HCT116 (cell line): ENCODE measurements at regions not wholly inside any gene's neighbourhood (a gene's known extent, or its start where the extent isn't known, plus 50 kb on each side); places are given as distances from the start of the nearest gene placed in this dataset.

Experiments used
- ATAC-seq: fragments of 200-7000 bp; cut with Tn5 transposase; 2 replicates; pipeline ENCODE4 v1.9.1; 2020; ENCODE audit warnings: mild to moderate bottlenecking, moderate library complexity
- BruUV-seq: library from RNA; stranded (reverse); fragments of 400-500 nt; replicated peaks from 2 replicates; lab custom pipeline; 2021; lab: Mats Ljungman, UMichigan
- CTCF ChIA-PET: fragments of 300-600 bp; sonication (Branson Sonifier 250); formaldehyde crosslinking; loops from one replicate; lab custom pipeline; 2021; ENCODE audit warnings: antibody characterized with exemption; lab: Charles Lee
- POLR2A ChIA-PET: fragments of 300-600, 350-600 bp; sonication (Branson Sonifier 250); formaldehyde crosslinking; loops from one replicate; lab custom pipeline; 2021; ENCODE audit warnings: antibody characterized with exemption; lab: Charles Lee
- RAD21 ChIA-PET, 2 experiments: fragments of 300-600 bp; sonication (Branson Sonifier 250); formaldehyde crosslinking; loops; one replicate each; lab custom pipeline; 2023; ENCODE audit warnings: low total read pairs in 2 of 2; ENCODE audit not compliant: uncharacterized antibody in 2 of 2, unreplicated experiment in 2 of 2, low non-redundant PET in 1 of 2; lab: Charles Lee
- DNase-seq: peaks from one replicate; pipeline ENCODE4 v3.0.0-alpha.2; 2010; ENCODE audit warnings: low read depth, low spot score
- H2AFZ ChIP-seq: fragments of 200-600 bp; shearing (Covaris generic), sonication (generic); 2 replicates; pipeline ENCODE4 v1.6.1; 2017; ENCODE audit warnings: low read depth, mixed run types, mixed read lengths, antibody characterized with exemption, low read length; ENCODE audit not compliant: poor library complexity, severe bottlenecking
- H3K27ac ChIP-seq: 2 replicates; pipeline ENCODE4 v1.5.1; 2012; ENCODE audit warnings: low read depth, low read length
- H3K27me3 ChIP-seq: fragments of 200-600 bp; sonication (generic); 2 replicates; pipeline ENCODE4 v1.6.1; 2016; ENCODE audit warnings: mixed run types, low read length, mixed read lengths; ENCODE audit not compliant: insufficient read depth
- H3K36me3 ChIP-seq, 2 experiments: fragments of 200-500 bp in 1 of 2; fragments of 200-600 bp in 1 of 2; sonication (Bioruptor generic) in 1 of 2; sonication (generic) in 1 of 2; 2 replicates each; pipeline versions ENCODE4 v1.5.1 to v1.6.1; 2014 to 2016; ENCODE audit warnings: low read length in 2 of 2, inconsistent platforms in 1 of 2, mixed read lengths in 1 of 2, mixed run types in 1 of 2; ENCODE audit not compliant: insufficient read depth in 2 of 2, control insufficient read depth in 1 of 2
- H3K4me1 ChIP-seq, 2 experiments: fragments of 200-600 bp in 1 of 2; sonication (generic) in 1 of 2; 2 replicates each; pipeline versions ENCODE4 v1.5.1 to v1.6.1; 2012 to 2017; ENCODE audit warnings: low read length in 2 of 2, inconsistent platforms in 1 of 2, mild to moderate bottlenecking in 1 of 2, mixed read lengths in 1 of 2, mixed run types in 1 of 2, moderate library complexity in 1 of 2; ENCODE audit not compliant: insufficient read depth in 2 of 2, control insufficient read depth in 1 of 2
- H3K4me2 ChIP-seq: fragments of 200-600 bp; sonication (generic); 2 replicates; pipeline ENCODE4 v1.6.1; 2017; ENCODE audit warnings: mixed run types, low read length, mixed read lengths
- H3K4me3 ChIP-seq, 2 experiments: fragments of 200-600 bp in 1 of 2; sonication (generic) in 1 of 2; replicated peaks in 1 of 2; 2 replicates each; pipeline ENCODE4 v1.5.1; 2011 to 2016; ENCODE audit warnings: low read length in 2 of 2, control low read depth in 1 of 2, low read depth in 1 of 2, mild to moderate bottlenecking in 1 of 2, mixed read lengths in 1 of 2, mixed run types in 1 of 2
- H3K79me2 ChIP-seq: fragments of 200-600 bp; sonication (generic); 2 replicates; pipeline ENCODE4 v1.6.1; 2017; ENCODE audit warnings: mild to moderate bottlenecking, mixed run types, low read length, moderate library complexity, mixed read lengths; ENCODE audit not compliant: insufficient read depth
- H3K9ac ChIP-seq: fragments of 200-600 bp; sonication (generic); 2 replicates; pipeline ENCODE4 v1.6.1; 2016; ENCODE audit warnings: low read length, mixed read lengths
- H3K9me2 ChIP-seq: fragments of 200-600 bp; sonication (generic), shearing (Covaris generic); 2 replicates; pipeline ENCODE4 v1.6.1; 2017; ENCODE audit warnings: mixed run types, mild to moderate bottlenecking, moderate library complexity; ENCODE audit not compliant: insufficient read depth
- H3K9me3 ChIP-seq, 2 experiments: fragments of 200-500 bp in 1 of 2; fragments of 200-600 bp in 1 of 2; sonication (Bioruptor generic) in 1 of 2; sonication (generic) in 1 of 2; 2 replicates each; pipeline ENCODE4 v1.6.1; 2014 to 2017; ENCODE audit warnings: low read length in 2 of 2, mixed read lengths in 2 of 2, inconsistent platforms in 1 of 2, low read depth in 1 of 2, mild to moderate bottlenecking in 1 of 2, mixed run types in 1 of 2, moderate library complexity in 1 of 2; ENCODE audit not compliant: control insufficient read depth in 1 of 2, insufficient read depth in 1 of 2
- H4K20me1 ChIP-seq: fragments of 200-600 bp; sonication (generic), shearing (Covaris generic); 2 replicates; pipeline ENCODE4 v1.6.1; 2017; ENCODE audit warnings: mixed run types, mild to moderate bottlenecking, moderate library complexity; ENCODE audit not compliant: insufficient read depth
- CBX3 ChIP-seq: IDR thresholded peaks from 2 replicates; pipeline ENCODE4 v1.6.1; 2012; ENCODE audit warnings: low read depth
- POLR2A ChIP-seq: IDR thresholded peaks from 2 replicates; pipeline ENCODE4 v1.7.0; 2011; ENCODE audit warnings: borderline replicate concordance; ENCODE audit not compliant: insufficient read depth, insufficient read length; ENCODE audit errors: extremely low read depth
- SIN3A ChIP-seq: IDR thresholded peaks from 2 replicates; pipeline ENCODE4 v1.6.1; 2012; ENCODE audit warnings: low read depth
- SP1 ChIP-seq: IDR thresholded peaks from 2 replicates; pipeline ENCODE4 v1.6.1; 2012; ENCODE audit warnings: low read depth
- ZFX ChIP-seq: fragments of 450-650 bp; IDR thresholded peaks from 2 replicates; pipeline ENCODE4 v1.6.1; 2017
- intact Hi-C: fragments of 100-400 bp; cut with micrococcal nuclease; formaldehyde crosslinking; loops from 2 replicates; pipeline ENCODE4 v1.10.0; 2022
- TF ChIP-seq, protein P1 (sequence below): IDR thresholded peaks from 2 replicates; pipeline ENCODE4 v1.6.1; 2012; ENCODE audit warnings: low read depth
- TF ChIP-seq, protein P2 (sequence below): IDR thresholded peaks from 2 replicates; pipeline ENCODE4 v1.6.1; 2011; ENCODE audit warnings: mild to moderate bottlenecking, low read length, moderate library complexity; ENCODE audit not compliant: insufficient replicate concordance; ENCODE audit errors: extremely low read depth
- TF ChIP-seq, protein P3 (sequence below), 3 experiments: fragments of 200-600 bp in 1 of 3; sonication (generic) in 1 of 3; IDR thresholded peaks in 2 of 3; conservative IDR thresholded peaks in 1 of 3; 2 replicates each; pipeline ENCODE4 v1.5.1; 2012 to 2017; ENCODE audit warnings: low read depth in 2 of 3, low read length in 2 of 3, antibody characterized with exemption in 1 of 3, borderline replicate concordance in 1 of 3, control low read depth in 1 of 3, mild to moderate bottlenecking in 1 of 3, mixed read lengths in 1 of 3, mixed run types in 1 of 3, moderate library complexity in 1 of 3; ENCODE audit not compliant: insufficient read depth in 1 of 3
- TF ChIP-seq, protein P4 (sequence below): IDR thresholded peaks from 2 replicates; pipeline ENCODE4 v1.6.1; 2012

DNA sequence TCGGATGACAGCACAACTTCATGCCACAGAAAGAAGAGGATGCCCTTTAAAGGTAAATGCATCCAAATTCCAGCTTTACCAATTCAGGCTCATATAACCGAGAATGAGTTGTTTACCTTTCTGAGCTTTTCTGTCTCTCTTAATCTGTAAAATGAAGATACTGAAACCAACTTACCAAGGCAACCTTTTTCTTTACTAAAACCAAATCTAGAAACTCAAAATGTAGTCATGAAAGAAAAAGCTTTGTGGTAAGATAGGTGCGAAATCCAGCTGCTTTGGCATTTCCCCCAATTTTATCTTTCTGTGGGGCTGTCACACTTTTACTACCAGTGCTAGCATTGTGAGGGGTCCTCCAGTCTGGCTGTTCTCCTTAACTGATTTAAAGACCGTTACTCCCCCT is 240.4 kb downstream of the IKZF2 start (continued):
- TF ChIP-seq, protein P1, sequence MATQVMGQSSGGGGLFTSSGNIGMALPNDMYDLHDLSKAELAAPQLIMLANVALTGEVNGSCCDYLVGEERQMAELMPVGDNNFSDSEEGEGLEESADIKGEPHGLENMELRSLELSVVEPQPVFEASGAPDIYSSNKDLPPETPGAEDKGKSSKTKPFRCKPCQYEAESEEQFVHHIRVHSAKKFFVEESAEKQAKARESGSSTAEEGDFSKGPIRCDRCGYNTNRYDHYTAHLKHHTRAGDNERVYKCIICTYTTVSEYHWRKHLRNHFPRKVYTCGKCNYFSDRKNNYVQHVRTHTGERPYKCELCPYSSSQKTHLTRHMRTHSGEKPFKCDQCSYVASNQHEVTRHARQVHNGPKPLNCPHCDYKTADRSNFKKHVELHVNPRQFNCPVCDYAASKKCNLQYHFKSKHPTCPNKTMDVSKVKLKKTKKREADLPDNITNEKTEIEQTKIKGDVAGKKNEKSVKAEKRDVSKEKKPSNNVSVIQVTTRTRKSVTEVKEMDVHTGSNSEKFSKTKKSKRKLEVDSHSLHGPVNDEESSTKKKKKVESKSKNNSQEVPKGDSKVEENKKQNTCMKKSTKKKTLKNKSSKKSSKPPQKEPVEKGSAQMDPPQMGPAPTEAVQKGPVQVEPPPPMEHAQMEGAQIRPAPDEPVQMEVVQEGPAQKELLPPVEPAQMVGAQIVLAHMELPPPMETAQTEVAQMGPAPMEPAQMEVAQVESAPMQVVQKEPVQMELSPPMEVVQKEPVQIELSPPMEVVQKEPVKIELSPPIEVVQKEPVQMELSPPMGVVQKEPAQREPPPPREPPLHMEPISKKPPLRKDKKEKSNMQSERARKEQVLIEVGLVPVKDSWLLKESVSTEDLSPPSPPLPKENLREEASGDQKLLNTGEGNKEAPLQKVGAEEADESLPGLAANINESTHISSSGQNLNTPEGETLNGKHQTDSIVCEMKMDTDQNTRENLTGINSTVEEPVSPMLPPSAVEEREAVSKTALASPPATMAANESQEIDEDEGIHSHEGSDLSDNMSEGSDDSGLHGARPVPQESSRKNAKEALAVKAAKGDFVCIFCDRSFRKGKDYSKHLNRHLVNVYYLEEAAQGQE, result no peak
- TF ChIP-seq, protein P2, sequence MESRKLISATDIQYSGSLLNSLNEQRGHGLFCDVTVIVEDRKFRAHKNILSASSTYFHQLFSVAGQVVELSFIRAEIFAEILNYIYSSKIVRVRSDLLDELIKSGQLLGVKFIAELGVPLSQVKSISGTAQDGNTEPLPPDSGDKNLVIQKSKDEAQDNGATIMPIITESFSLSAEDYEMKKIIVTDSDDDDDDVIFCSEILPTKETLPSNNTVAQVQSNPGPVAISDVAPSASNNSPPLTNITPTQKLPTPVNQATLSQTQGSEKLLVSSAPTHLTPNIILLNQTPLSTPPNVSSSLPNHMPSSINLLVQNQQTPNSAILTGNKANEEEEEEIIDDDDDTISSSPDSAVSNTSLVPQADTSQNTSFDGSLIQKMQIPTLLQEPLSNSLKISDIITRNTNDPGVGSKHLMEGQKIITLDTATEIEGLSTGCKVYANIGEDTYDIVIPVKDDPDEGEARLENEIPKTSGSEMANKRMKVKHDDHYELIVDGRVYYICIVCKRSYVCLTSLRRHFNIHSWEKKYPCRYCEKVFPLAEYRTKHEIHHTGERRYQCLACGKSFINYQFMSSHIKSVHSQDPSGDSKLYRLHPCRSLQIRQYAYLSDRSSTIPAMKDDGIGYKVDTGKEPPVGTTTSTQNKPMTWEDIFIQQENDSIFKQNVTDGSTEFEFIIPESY, result no peak
- TF ChIP-seq SP1 (no peak), CBX3 (no peak), ZFX (no peak), SIN3A (no peak)
- TF ChIP-seq, all 23 proteins: peak for 0

DNA sequence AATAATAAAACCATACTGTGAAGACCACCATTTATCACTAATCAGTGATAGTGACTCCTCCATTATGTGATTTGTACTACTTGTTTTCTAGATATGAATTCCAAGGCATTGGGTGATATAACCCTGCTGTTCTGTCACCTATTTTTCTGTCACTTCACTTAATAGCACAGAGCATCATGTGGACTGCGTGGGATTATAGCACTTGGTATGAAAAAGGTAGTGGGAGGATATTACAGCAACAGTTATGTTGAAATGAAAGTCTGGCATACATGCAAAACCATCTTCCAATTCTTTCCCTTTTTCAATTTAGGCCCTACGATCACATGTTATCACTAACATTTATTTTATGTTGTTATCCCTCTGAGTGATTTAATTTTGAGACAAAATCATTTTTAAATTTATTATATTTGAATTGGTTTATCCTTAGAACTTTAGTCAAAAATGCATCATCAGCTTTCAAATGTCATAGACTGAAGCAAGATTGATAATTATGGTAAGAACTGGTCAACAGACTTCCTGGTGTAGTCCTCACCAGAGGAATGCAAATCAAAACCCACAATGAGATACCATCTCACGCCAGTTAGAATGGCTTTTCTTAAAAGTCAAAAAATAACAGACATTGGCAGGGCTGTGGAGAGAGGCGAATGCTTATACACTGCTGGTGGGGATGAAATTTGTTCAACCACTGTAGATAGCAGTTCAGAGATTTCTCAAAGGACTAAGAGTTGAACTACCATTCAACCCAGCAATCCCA is 242.6 kb downstream of the IKZF2 start:
- H4K20me1 ChIP-seq, result no peaks in the 10 kb centered on the region
- no peak overlapping the region for H3K4me3 ChIP-seq
- no peaks in the 10 kb centered on the region for H3K27me3 ChIP-seq
- no peak for ATAC-seq
- DNase-seq, result no peak
- peaks cover 0 to 9% of the 10 kb centered on the region in 2 experiments; a peak in 1 of 4 replicates for H3K4me1 ChIP-seq
- no peaks in the 10 kb centered on the region for H3K9me3 ChIP-seq
- RAD21 ChIA-PET, result no interaction called here
- H3K9me2 ChIP-seq, result no peaks in the 10 kb centered on the region
- POLR2A ChIA-PET, result no interaction called here
- no peak overlapping the region for H3K27ac ChIP-seq
- H3K36me3 ChIP-seq, result no peaks in the 10 kb centered on the region
- no peak overlapping the region for H2AFZ ChIP-seq
- CTCF ChIA-PET, result no interaction called here
- no peak overlapping the region for H3K9ac ChIP-seq
- no peaks in the 10 kb centered on the region for H3K79me2 ChIP-seq
- no TSS peak for BruUV-seq
- H3K4me2 ChIP-seq, result no peak overlapping the region
- intact Hi-C loops, result no loop called here
- no peak for TF ChIP-seq POLR2A
- TF ChIP-seq, protein P1, result no peak
- TF ChIP-seq, protein P3, sequence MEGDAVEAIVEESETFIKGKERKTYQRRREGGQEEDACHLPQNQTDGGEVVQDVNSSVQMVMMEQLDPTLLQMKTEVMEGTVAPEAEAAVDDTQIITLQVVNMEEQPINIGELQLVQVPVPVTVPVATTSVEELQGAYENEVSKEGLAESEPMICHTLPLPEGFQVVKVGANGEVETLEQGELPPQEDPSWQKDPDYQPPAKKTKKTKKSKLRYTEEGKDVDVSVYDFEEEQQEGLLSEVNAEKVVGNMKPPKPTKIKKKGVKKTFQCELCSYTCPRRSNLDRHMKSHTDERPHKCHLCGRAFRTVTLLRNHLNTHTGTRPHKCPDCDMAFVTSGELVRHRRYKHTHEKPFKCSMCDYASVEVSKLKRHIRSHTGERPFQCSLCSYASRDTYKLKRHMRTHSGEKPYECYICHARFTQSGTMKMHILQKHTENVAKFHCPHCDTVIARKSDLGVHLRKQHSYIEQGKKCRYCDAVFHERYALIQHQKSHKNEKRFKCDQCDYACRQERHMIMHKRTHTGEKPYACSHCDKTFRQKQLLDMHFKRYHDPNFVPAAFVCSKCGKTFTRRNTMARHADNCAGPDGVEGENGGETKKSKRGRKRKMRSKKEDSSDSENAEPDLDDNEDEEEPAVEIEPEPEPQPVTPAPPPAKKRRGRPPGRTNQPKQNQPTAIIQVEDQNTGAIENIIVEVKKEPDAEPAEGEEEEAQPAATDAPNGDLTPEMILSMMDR (IDR thresholded peaks at IDR 0.05 in 2 of 3, conservative IDR thresholded peaks at IDR 0.05 in 1 of 3; ENCODE audit: borderline replicate concordance in 1 of 3, insufficient read depth in 1 of 3, low read depth in 2 of 3, low read length in 2 of 3), result no peak
- TF ChIP-seq, protein P4, sequence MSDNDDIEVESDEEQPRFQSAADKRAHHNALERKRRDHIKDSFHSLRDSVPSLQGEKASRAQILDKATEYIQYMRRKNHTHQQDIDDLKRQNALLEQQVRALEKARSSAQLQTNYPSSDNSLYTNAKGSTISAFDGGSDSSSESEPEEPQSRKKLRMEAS, result no peak
